ENCODE measurements at regions not wholly inside any gene's neighbourhood (a gene's known extent, or its start where the extent isn't known, plus 50 kb on each side); places are given as distances from the start of the nearest gene placed in this dataset.

GRCh38 chr5:147174671-147175265 is 60.1 kb upstream of the STK32A start:
- 93 to 95% methylated on average over 2 of the region's 2 CpGs for WGBS, 2 donors

GRCh38 chr5:147175516-147176097 is 59.2 kb upstream of the STK32A start:
- Histone ChIP-seq H3K4me3 (no peak overlapping the region), H3K9me3 (no peaks in the 10 kb centered on the region), H3K36me3 (no peaks in the 10 kb centered on the region), H3K4me1 (no peaks in the 10 kb centered on the region), H3K27me3 (no peaks in the 10 kb centered on the region), H3K27ac (no peak overlapping the region)
- intact Hi-C loops (cut with DNase I), result no loop called here
- WGBS, 2 donors, result 50 to 76% methylated on average over 2 of the region's 2 CpGs
- DNase-seq, result no peak
- no peak for TF ChIP-seq POLR2AphosphoS5 (IDR thresholded peaks at IDR 0.05)
- no peak for TF ChIP-seq POLR2A (IDR thresholded peaks at IDR 0.05)
- no peak for TF ChIP-seq EP300 (IDR thresholded peaks at IDR 0.05)
- no peak for TF ChIP-seq CTCF (IDR thresholded peaks at IDR 0.05)

More at GRCh38 chr5:147174671-147175265, 60.1 kb upstream of the STK32A start:
- Histone ChIP-seq H3K4me1 (no peaks in the 10 kb centered on the region), H3K4me3 (no peak overlapping the region), H3K27me3 (no peaks in the 10 kb centered on the region), H3K27ac (no peak overlapping the region), H3K9me3 (no peaks in the 10 kb centered on the region), H3K36me3 (no peaks in the 10 kb centered on the region)
- intact Hi-C loops (cut with DNase I), result no loop called here
- DNase-seq, result no peak
- TF ChIP-seq POLR2A (IDR thresholded peaks at IDR 0.05), result no peak
- no peak for TF ChIP-seq EP300 (IDR thresholded peaks at IDR 0.05)
- no peak for TF ChIP-seq CTCF (IDR thresholded peaks at IDR 0.05)
- no peak for TF ChIP-seq POLR2AphosphoS5 (IDR thresholded peaks at IDR 0.05)

- Histone ChIP-seq H3K27ac (no peak overlapping the region), H3K27me3 (no peaks in the 10 kb centered on the region), H3K4me1 (no peaks in the 10 kb centered on the region), H3K9me3 (no peaks in the 10 kb centered on the region), H3K36me3 (no peaks in the 10 kb centered on the region), H3K4me3 (no peak overlapping the region)
- 59 to 81% methylated on average over 4 of the region's 4 CpGs for WGBS, 2 donors
- intact Hi-C loops (cut with DNase I), result no loop called here
- DNase-seq, result no peak
- TF ChIP-seq POLR2AphosphoS5 (IDR thresholded peaks at IDR 0.05) (no peak), POLR2A (IDR thresholded peaks at IDR 0.05) (no peak), CTCF (IDR thresholded peaks at IDR 0.05) (no peak), EP300 (IDR thresholded peaks at IDR 0.05) (no peak)
Measured at GRCh38 chr5:147176422-147176821, 58.4 kb upstream of the STK32A start.

- Histone ChIP-seq H3K4me1 (no peaks in the 10 kb centered on the region), H3K4me3 (no peak overlapping the region), H3K36me3 (no peaks in the 10 kb centered on the region), H3K27me3 (no peaks in the 10 kb centered on the region), H3K27ac (no peak overlapping the region), H3K9me3 (no peaks in the 10 kb centered on the region)
- WGBS, 2 donors, result 72 to 78% methylated on average over 6 of the region's 6 CpGs
- DNase-seq, result no peak
- TF ChIP-seq POLR2AphosphoS5 (IDR thresholded peaks at IDR 0.05) (no peak), CTCF (IDR thresholded peaks at IDR 0.05) (no peak), EP300 (IDR thresholded peaks at IDR 0.05) (no peak), POLR2A (IDR thresholded peaks at IDR 0.05) (no peak)
- intact Hi-C loops (cut with DNase I), result no loop called here
Measured at GRCh38 chr5:147177125-147177840, 57.5 kb upstream of the STK32A start.
